ENCODE measurements at regions not wholly inside any gene's neighbourhood (a gene's known extent, or its start where the extent isn't known, plus 50 kb on each side); places are given as distances from the start of the nearest gene placed in this dataset.
A peak's percentile ranks its signal among the peaks of the same experiment; 100 is the strongest.

GRCh38 chr21:32088471-32088870, 190.4 kb downstream of the MIS18A start:
- no peak for DNase-seq

- no peak for DNase-seq
Observed at GRCh38 chr21:32087447-32087846, 191.4 kb downstream of the MIS18A start.

- peak; percentile 83 for DNase-seq
Observed at GRCh38 chr21:32083197-32083596, 195.7 kb downstream of the MIS18A start.

- DNase-seq: no peak
Observed at GRCh38 chr21:32082466-32082865, 196.4 kb downstream of the MIS18A start.

GRCh38 chr21:32073593-32073992, 200.8 kb downstream of the HUNK start:
- no peak for DNase-seq

- no peak for DNase-seq
Observed at GRCh38 chr21:32073190-32073589, 200.4 kb downstream of the HUNK start.

- peak; percentile 21 for DNase-seq
Observed at GRCh38 chr21:32071620-32072019, 198.8 kb downstream of the HUNK start.

GRCh38 chr21:32070676-32071330, 198.0 kb downstream of the HUNK start:
- DNase-seq: no peak

GRCh38 chr21:32070126-32070525, 197.3 kb downstream of the HUNK start:
- DNase-seq: no peak

GRCh38 chr21:32065654-32066053, 192.8 kb downstream of the HUNK start:
- DNase-seq: no peak

- DNase-seq: peak; percentile 75
Observed at GRCh38 chr21:32064281-32064910, 191.6 kb downstream of the HUNK start.

GRCh38 chr21:32062591-32063227, 189.9 kb downstream of the HUNK start:
- no peak for DNase-seq

GRCh38 chr21:32061729-32062128, 188.9 kb downstream of the HUNK start:
- no peak for DNase-seq

- DNase-seq: no peak
Observed at GRCh38 chr21:32056791-32057190, 184.0 kb downstream of the HUNK start.

- no peak for DNase-seq
Observed at GRCh38 chr21:32055305-32055704, 182.5 kb downstream of the HUNK start.

All from fibroblast of skin of right biceps (primary cell).